Activated T-helper 17 cell treated with anti-CD3 and anti-CD28 coated beads, Interleukin-2, amount 50 U/mL, for 72 hours (primary cell): ENCODE measurements at regions not wholly inside any gene's neighbourhood (a gene's known extent, or its start where the extent isn't known, plus 50 kb on each side); places are given as distances from the start of the nearest gene placed in this dataset.

Experiments
- ATAC-seq: fragments of 150-1000 bp; cut with Tn5 transposase; replicated peaks from 2 replicates; pipeline ENCODE4 v1.10.0; 2021; ENCODE audit warnings: mild to moderate bottlenecking, moderate library complexity
- H3K27ac Mint-ChIP-seq: one replicate; pipeline ENCODE4 v1.8.0; 2022; ENCODE audit warnings: mixed read lengths
- H3K27me3 Mint-ChIP-seq: one replicate; pipeline ENCODE4 v1.8.0; 2022; ENCODE audit warnings: mixed read lengths
- H3K36me3 Mint-ChIP-seq: one replicate; pipeline ENCODE4 v1.8.0; 2022; ENCODE audit warnings: low read depth, mild to moderate bottlenecking, mixed read lengths
- H3K4me1 Mint-ChIP-seq: one replicate; pipeline ENCODE4 v1.8.0; 2022; ENCODE audit warnings: mixed read lengths
- H3K4me3 Mint-ChIP-seq: one replicate; pipeline ENCODE4 v1.8.0; 2022; ENCODE audit warnings: mild to moderate bottlenecking, mixed read lengths
- H3K9me3 Mint-ChIP-seq: one replicate; pipeline ENCODE4 v1.8.0; 2022; ENCODE audit warnings: mixed read lengths

- Mint-ChIP-seq H3K27me3 (peaks cover 16% of the 10 kb centered on the region), H3K9me3 (peaks cover 10% of the 10 kb centered on the region), H3K27ac (no peak overlapping the region), H3K4me1 (no peaks in the 10 kb centered on the region), H3K4me3 (no peak overlapping the region), H3K36me3 (no peaks in the 10 kb centered on the region)
- no peak for ATAC-seq
Observed at GRCh38 chr13:44096901-44097300, 217.2 kb downstream of the LACC1 start.

- no peak for ATAC-seq
Observed at GRCh38 chr13:44098559-44098958, 218.9 kb downstream of the LACC1 start.

GRCh38 chr13:44101347-44102083 lies 221.8 kb downstream of the LACC1 start:
- H3K9me3 Mint-ChIP-seq = peaks cover 13% of the 10 kb centered on the region
- ATAC-seq = no peak
- H3K27me3 Mint-ChIP-seq = peaks cover 22% of the 10 kb centered on the region
- H3K4me3 Mint-ChIP-seq = no peak overlapping the region
- no peaks in the 10 kb centered on the region for H3K4me1 Mint-ChIP-seq
- no peaks in the 10 kb centered on the region for H3K36me3 Mint-ChIP-seq
- H3K27ac Mint-ChIP-seq = no peak overlapping the region

More at GRCh38 chr13:44098559-44098958, 218.9 kb downstream of the LACC1 start:
- Mint-ChIP-seq H3K4me3 (no peak overlapping the region), H3K27me3 (peaks cover 16% of the 10 kb centered on the region), H3K4me1 (no peaks in the 10 kb centered on the region), H3K9me3 (peaks cover 13% of the 10 kb centered on the region), H3K27ac (no peak overlapping the region), H3K36me3 (no peaks in the 10 kb centered on the region)

GRCh38 chr13:44103429-44104196 lies 223.9 kb downstream of the LACC1 start:
- no peak for ATAC-seq
- Mint-ChIP-seq H3K36me3 (no peaks in the 10 kb centered on the region), H3K27me3 (peaks cover 21% of the 10 kb centered on the region), H3K4me3 (no peak overlapping the region), H3K27ac (no peak overlapping the region), H3K4me1 (no peaks in the 10 kb centered on the region), H3K9me3 (peaks cover 13% of the 10 kb centered on the region)

- no peaks in the 10 kb centered on the region for H3K4me1 Mint-ChIP-seq
- peaks cover 12% of the 10 kb centered on the region for H3K9me3 Mint-ChIP-seq
- ATAC-seq = no peak
- H3K27me3 Mint-ChIP-seq = peaks cover 15% of the 10 kb centered on the region
- no peaks in the 10 kb centered on the region for H3K36me3 Mint-ChIP-seq
- no peak overlapping the region for H3K4me3 Mint-ChIP-seq
- no peak overlapping the region for H3K27ac Mint-ChIP-seq
Observed at GRCh38 chr13:44104197-44104490, 224.4 kb downstream of the LACC1 start.

- H3K4me1 Mint-ChIP-seq = no peaks in the 10 kb centered on the region
- H3K9me3 Mint-ChIP-seq = peaks cover 6% of the 10 kb centered on the region
- no peak for ATAC-seq
- H3K4me3 Mint-ChIP-seq = no peak overlapping the region
- peaks cover 13% of the 10 kb centered on the region for H3K27me3 Mint-ChIP-seq
- H3K27ac Mint-ChIP-seq = no peak overlapping the region
- H3K36me3 Mint-ChIP-seq = no peaks in the 10 kb centered on the region
Observed at GRCh38 chr13:44104969-44105368, 225.3 kb downstream of the LACC1 start.

- ATAC-seq = no peak
- Mint-ChIP-seq H3K36me3 (no peaks in the 10 kb centered on the region), H3K4me3 (no peak overlapping the region), H3K27me3 (peaks cover 13% of the 10 kb centered on the region), H3K9me3 (peaks cover 5% of the 10 kb centered on the region), H3K27ac (no peak overlapping the region), H3K4me1 (no peaks in the 10 kb centered on the region)
Observed at GRCh38 chr13:44106266-44107152, 226.8 kb downstream of the LACC1 start.

GRCh38 chr13:44107357-44108121 lies 227.8 kb downstream of the LACC1 start:
- Mint-ChIP-seq H3K27ac (no peak overlapping the region), H3K4me3 (no peak overlapping the region), H3K4me1 (no peaks in the 10 kb centered on the region), H3K9me3 (no peaks in the 10 kb centered on the region), H3K36me3 (no peaks in the 10 kb centered on the region), H3K27me3 (peaks cover 13% of the 10 kb centered on the region)
- ATAC-seq = no peak

- H3K4me3 Mint-ChIP-seq = no peak overlapping the region
- H3K9me3 Mint-ChIP-seq = no peaks in the 10 kb centered on the region
- no peak for ATAC-seq
- H3K4me1 Mint-ChIP-seq = no peaks in the 10 kb centered on the region
- H3K27ac Mint-ChIP-seq = no peak overlapping the region
- H3K27me3 Mint-ChIP-seq = peaks cover 13% of the 10 kb centered on the region
- no peaks in the 10 kb centered on the region for H3K36me3 Mint-ChIP-seq
Observed at GRCh38 chr13:44108331-44108858, 228.7 kb downstream of the LACC1 start.

- no peak overlapping the region for H3K4me3 Mint-ChIP-seq
Observed at GRCh38 chr13:44110091-44110621, 230.5 kb downstream of the LACC1 start.

GRCh38 chr13:44111701-44112100 lies 232.0 kb downstream of the LACC1 start:
- H3K27me3 Mint-ChIP-seq = no peaks in the 10 kb centered on the region
- ATAC-seq = no peak
- no peak overlapping the region for H3K4me3 Mint-ChIP-seq
- no peaks in the 10 kb centered on the region for H3K36me3 Mint-ChIP-seq
- no peak overlapping the region for H3K27ac Mint-ChIP-seq
- H3K9me3 Mint-ChIP-seq = no peaks in the 10 kb centered on the region
- no peaks in the 10 kb centered on the region for H3K4me1 Mint-ChIP-seq

More at GRCh38 chr13:44110091-44110621, 230.5 kb downstream of the LACC1 start:
- Mint-ChIP-seq H3K9me3 (no peaks in the 10 kb centered on the region), H3K27ac (no peak overlapping the region), H3K4me1 (no peaks in the 10 kb centered on the region), H3K27me3 (peaks cover 4% of the 10 kb centered on the region), H3K36me3 (no peaks in the 10 kb centered on the region)
- ATAC-seq = no peak

- H3K4me1 Mint-ChIP-seq = no peaks in the 10 kb centered on the region
- no peak for ATAC-seq
Observed at GRCh38 chr13:44112700-44113329, 233.1 kb downstream of the LACC1 start.

GRCh38 chr13:44116562-44117332 lies 237.0 kb downstream of the LACC1 start:
- no peak for ATAC-seq
- Mint-ChIP-seq H3K4me3 (no peak overlapping the region), H3K4me1 (no peaks in the 10 kb centered on the region), H3K27ac (no peak overlapping the region), H3K36me3 (no peaks in the 10 kb centered on the region), H3K27me3 (no peaks in the 10 kb centered on the region), H3K9me3 (no peaks in the 10 kb centered on the region)

More at GRCh38 chr13:44112700-44113329, 233.1 kb downstream of the LACC1 start:
- H3K27me3 Mint-ChIP-seq = no peaks in the 10 kb centered on the region
- no peak overlapping the region for H3K4me3 Mint-ChIP-seq
- H3K27ac Mint-ChIP-seq = no peak overlapping the region
- H3K9me3 Mint-ChIP-seq = no peaks in the 10 kb centered on the region
- no peaks in the 10 kb centered on the region for H3K36me3 Mint-ChIP-seq
